ENCODE measurements at regions not wholly inside any gene's neighbourhood (a gene's known extent, or its start where the extent isn't known, plus 50 kb on each side); places are given as distances from the start of the nearest gene placed in this dataset.

DNA sequence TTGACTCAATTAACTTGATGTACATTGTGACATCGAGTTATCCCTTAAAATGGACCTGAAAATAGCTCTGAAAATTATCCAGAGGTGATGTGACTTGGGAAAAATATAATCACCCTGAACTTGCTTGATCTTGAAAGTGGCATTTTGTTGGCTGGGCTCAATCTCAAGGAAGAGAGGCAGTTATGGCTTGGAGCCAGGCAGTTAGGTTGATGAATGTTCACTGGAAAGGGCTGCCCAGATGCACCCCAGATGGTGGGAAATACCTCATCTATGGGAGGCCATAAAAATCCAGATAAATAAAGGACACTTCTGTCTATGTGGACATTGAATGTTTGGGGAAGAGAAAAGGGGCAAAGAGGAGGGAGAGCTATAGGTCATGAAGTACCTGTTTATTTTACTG lies 55.7 kb upstream of the OR5AN1 start:
- intact Hi-C loops (cut with micrococcal nuclease), result no loop called here

GRCh38 chr11:59295435-59295834 lies 63.3 kb upstream of the OR5AN1 start:
- H3K36me3 Mint-ChIP-seq (ENCODE audit: low read depth), result no peaks in the 10 kb centered on the region
- ChIA-PET POLR2A (no interaction called here), CTCF (no interaction called here)
- H3K9me3 Mint-ChIP-seq, result peaks cover 2% of the 10 kb centered on the region
- ATAC-seq, result no peak
- no peak overlapping the region for H3K4me3 Mint-ChIP-seq
- no peaks in the 10 kb centered on the region for H3K4me1 Mint-ChIP-seq (ENCODE audit: low read depth)
- peaks cover 20% of the 10 kb centered on the region for H3K27me3 Mint-ChIP-seq
- DNase-seq, result no peak
- TF ChIP-seq, protein P1, sequence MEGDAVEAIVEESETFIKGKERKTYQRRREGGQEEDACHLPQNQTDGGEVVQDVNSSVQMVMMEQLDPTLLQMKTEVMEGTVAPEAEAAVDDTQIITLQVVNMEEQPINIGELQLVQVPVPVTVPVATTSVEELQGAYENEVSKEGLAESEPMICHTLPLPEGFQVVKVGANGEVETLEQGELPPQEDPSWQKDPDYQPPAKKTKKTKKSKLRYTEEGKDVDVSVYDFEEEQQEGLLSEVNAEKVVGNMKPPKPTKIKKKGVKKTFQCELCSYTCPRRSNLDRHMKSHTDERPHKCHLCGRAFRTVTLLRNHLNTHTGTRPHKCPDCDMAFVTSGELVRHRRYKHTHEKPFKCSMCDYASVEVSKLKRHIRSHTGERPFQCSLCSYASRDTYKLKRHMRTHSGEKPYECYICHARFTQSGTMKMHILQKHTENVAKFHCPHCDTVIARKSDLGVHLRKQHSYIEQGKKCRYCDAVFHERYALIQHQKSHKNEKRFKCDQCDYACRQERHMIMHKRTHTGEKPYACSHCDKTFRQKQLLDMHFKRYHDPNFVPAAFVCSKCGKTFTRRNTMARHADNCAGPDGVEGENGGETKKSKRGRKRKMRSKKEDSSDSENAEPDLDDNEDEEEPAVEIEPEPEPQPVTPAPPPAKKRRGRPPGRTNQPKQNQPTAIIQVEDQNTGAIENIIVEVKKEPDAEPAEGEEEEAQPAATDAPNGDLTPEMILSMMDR (IDR thresholded peaks at IDR 0.05), result no peak
- H3K27ac Mint-ChIP-seq, result no peak overlapping the region
- intact Hi-C loops (cut with micrococcal nuclease), result no loop called here

More for the DNA sequence above, 55.7 kb upstream of the OR5AN1 start:
- ChIA-PET POLR2A (no interaction called here), CTCF (interaction anchor here (0.7 kb wide), 1 partner anchor 18 kb away, joined by 3 read pairs; no protein-coding TSS in a partner anchor)
- DNase-seq (no peak), ATAC-seq (no peak)
- Mint-ChIP-seq H3K27ac (no peak overlapping the region), H3K4me3 (no peak overlapping the region), H3K36me3 (ENCODE audit: low read depth) (no peaks in the 10 kb centered on the region), H3K9me3 (peaks cover 4% of the 10 kb centered on the region), H3K4me1 (ENCODE audit: low read depth) (no peaks in the 10 kb centered on the region), H3K27me3 (peaks cover 13% of the 10 kb centered on the region)
- TF ChIP-seq, protein P1 (IDR thresholded peaks at IDR 0.05), result no peak

- ATAC-seq, result no peak
- POLR2A ChIA-PET, result no interaction called here
Measured at GRCh38 chr11:59292611-59293010, 66.1 kb upstream of the OR5AN1 start.

GRCh38 chr11:59291228-59291627 lies 67.5 kb upstream of the OR5AN1 start:
- H3K9me3 Mint-ChIP-seq, result peaks cover 2% of the 10 kb centered on the region
- H3K4me3 Mint-ChIP-seq, result no peak overlapping the region
- CTCF ChIA-PET, result no interaction called here
- ATAC-seq, result no peak
- TF ChIP-seq, protein P1 (IDR thresholded peaks at IDR 0.05), result no peak
- no peak for DNase-seq
- no peak overlapping the region for H3K27ac Mint-ChIP-seq
- H3K36me3 Mint-ChIP-seq (ENCODE audit: low read depth), result no peaks in the 10 kb centered on the region
- intact Hi-C loops (cut with micrococcal nuclease), result no loop called here
- H3K4me1 Mint-ChIP-seq (ENCODE audit: low read depth), result no peaks in the 10 kb centered on the region
- peaks cover 9% of the 10 kb centered on the region for H3K27me3 Mint-ChIP-seq
- POLR2A ChIA-PET, result no interaction called here

More at GRCh38 chr11:59292611-59293010, 66.1 kb upstream of the OR5AN1 start:
- DNase-seq, result no peak
- Mint-ChIP-seq H3K4me3 (no peak overlapping the region), H3K36me3 (ENCODE audit: low read depth) (no peaks in the 10 kb centered on the region), H3K27me3 (peaks cover 15% of the 10 kb centered on the region), H3K9me3 (peaks cover 2% of the 10 kb centered on the region), H3K27ac (no peak overlapping the region), H3K4me1 (ENCODE audit: low read depth) (no peaks in the 10 kb centered on the region)
- CTCF ChIA-PET, result interaction anchor here (0.9 to 1.8 kb wide), 2 partner anchors 16 to 106 kb away, joined by 3 to 7 read pairs; no protein-coding TSS in a partner anchor
- TF ChIP-seq, protein P1 (IDR thresholded peaks at IDR 0.05), result no peak
- intact Hi-C loops (cut with micrococcal nuclease), result no loop called here

GRCh38 chr11:59289356-59290181 lies 69.1 kb upstream of the OR5AN1 start:
- ATAC-seq (no peak), DNase-seq (no peak)
- ChIA-PET POLR2A (no interaction called here), CTCF (interaction anchor here (0.6 to 1.2 kb wide), 2 partner anchors 104 to 336 kb away, joined by 3 read pairs; no protein-coding TSS in a partner anchor)
- Mint-ChIP-seq H3K4me3 (no peak overlapping the region), H3K27me3 (peaks cover 9% of the 10 kb centered on the region), H3K4me1 (ENCODE audit: low read depth) (peaks cover 2% of the 10 kb centered on the region), H3K27ac (no peak overlapping the region), H3K9me3 (peaks cover 2% of the 10 kb centered on the region), H3K36me3 (ENCODE audit: low read depth) (no peaks in the 10 kb centered on the region)
- TF ChIP-seq, protein P1 (IDR thresholded peaks at IDR 0.05), result no peak
- intact Hi-C loops (cut with micrococcal nuclease), result loop anchor here (5.0 kb wide), 2 partner anchors 117 to 133 kb away; partner anchors contain the start of gene DTX4
